GM13976 (cell line): ENCODE measurements at regions not wholly inside any gene's neighbourhood (a gene's known extent, or its start where the extent isn't known, plus 50 kb on each side); places are given as distances from the start of the nearest gene placed in this dataset.

Source experiments
- DNase-seq: peaks from one replicate; pipeline ENCODE4 v3.0.0; 2012; ENCODE audit warnings: low spot score
- CTCF ChIP-seq: IDR thresholded peaks from 2 replicates; pipeline ENCODE4 v1.5.1; 2012; ENCODE audit warnings: borderline replicate concordance, mild to moderate bottlenecking; ENCODE audit not compliant: insufficient read depth; ENCODE audit errors: extremely low read depth, missing control alignments, control extremely low read depth
- in situ Hi-C: fragments of 300-500 bp; cut with MboI; formaldehyde crosslinking; loops from one replicate; pipeline ENCODE4 v1.12.0; 2022; ENCODE audit warnings: low sequenced_read_pairs, mixed read lengths, inconsistent platforms; ENCODE audit not compliant: unreplicated experiment

- in situ Hi-C loops: no loop called here
These were observed 58.7 kb upstream of the GDF10 start for GRCh38 chr10:47241256-47241655.

GRCh38 chr10:47241946-47242867 is 57.8 kb upstream of the GDF10 start:
- TF ChIP-seq CTCF: no peak
- in situ Hi-C loops: no loop called here
- DNase-seq: no peak

More at GRCh38 chr10:47241256-47241655, 58.7 kb upstream of the GDF10 start:
- no peak for TF ChIP-seq CTCF
- no peak for DNase-seq

GRCh38 chr10:47243356-47243755 is 56.6 kb upstream of the GDF10 start:
- in situ Hi-C loops: no loop called here
- DNase-seq: no peak
- TF ChIP-seq CTCF: no peak

GRCh38 chr10:47243791-47244190 is 56.2 kb upstream of the GDF10 start:
- in situ Hi-C loops: no loop called here
- no peak for TF ChIP-seq CTCF
- no peak for DNase-seq

GRCh38 chr10:47244560-47245500 is 55.2 kb upstream of the GDF10 start:
- in situ Hi-C loops: no loop called here
- DNase-seq: no peak
- TF ChIP-seq CTCF: no peak

GRCh38 chr10:47245731-47246350 is 54.2 kb upstream of the GDF10 start:
- TF ChIP-seq CTCF: no peak
- no peak for DNase-seq
- in situ Hi-C loops: no loop called here
